Panc1 (cell line): ENCODE measurements at regions not wholly inside any gene's neighbourhood (a gene's known extent, or its start where the extent isn't known, plus 50 kb on each side); places are given as distances from the start of the nearest gene placed in this dataset.

Experiments used
- ATAC-seq: fragments of 200-7000 bp; cut with Tn5 transposase; 2 replicates; pipeline ENCODE4 v1.9.1; 2020; ENCODE audit warnings: mild to moderate bottlenecking, moderate library complexity
- BruUV-seq: library from RNA; stranded (reverse); fragments of 400-500 nt; replicated peaks from 2 replicates; lab custom pipeline; 2021; lab: Mats Ljungman, UMichigan
- CTCF ChIA-PET: fragments of 300-600 bp; sonication (Branson Sonifier 250); formaldehyde crosslinking; loops from one replicate; lab custom pipeline; 2022; ENCODE audit warnings: antibody characterized with exemption; lab: Charles Lee
- POLR2A ChIA-PET: fragments of 300-600 bp; sonication (Branson Sonifier 250); formaldehyde crosslinking; loops from one replicate; lab custom pipeline; 2022; ENCODE audit warnings: antibody characterized with exemption; lab: Charles Lee
- DNase-seq: peaks from one replicate; pipeline ENCODE4 v3.0.0-alpha.2; 2010; ENCODE audit warnings: low read depth, low spot score
- H3K27ac ChIP-seq: 2 replicates; pipeline ENCODE4 v1.5.1; 2011; ENCODE audit warnings: mild to moderate bottlenecking, low read length, inconsistent platforms
- H3K27me3 ChIP-seq: fragments of 200-500 bp; sonication (Bioruptor generic); 2 replicates; pipeline ENCODE4 v1.6.0; 2014; ENCODE audit warnings: low read length, inconsistent platforms; ENCODE audit not compliant: control insufficient read depth, insufficient read depth
- H3K36me3 ChIP-seq: fragments of 200-500 bp; sonication (Bioruptor generic); 2 replicates; pipeline ENCODE4 v1.5.1; 2014; ENCODE audit warnings: inconsistent platforms, mild to moderate bottlenecking, low read length, moderate library complexity; ENCODE audit not compliant: control insufficient read depth, insufficient read depth
- H3K4me1 ChIP-seq: 2 replicates; pipeline ENCODE4 v1.5.1; 2011; ENCODE audit warnings: inconsistent platforms, mild to moderate bottlenecking, low read length, moderate library complexity; ENCODE audit not compliant: control insufficient read depth, insufficient read depth
- H3K4me3 ChIP-seq, 2 experiments: 2 replicates each; pipeline ENCODE4 v1.5.1; 2011 to 2012; ENCODE audit warnings: low read depth in 2 of 2, low read length in 2 of 2, mild to moderate bottlenecking in 2 of 2, inconsistent platforms in 1 of 2, moderate library complexity in 1 of 2
- H3K9me3 ChIP-seq: fragments of 200-500 bp; sonication (Bioruptor generic); 2 replicates; pipeline ENCODE4 v1.5.1; 2014; ENCODE audit warnings: low read depth, mild to moderate bottlenecking, inconsistent platforms, low read length, moderate library complexity; ENCODE audit not compliant: control insufficient read depth, insufficient read depth
- POLR2AphosphoS5 ChIP-seq: IDR thresholded peaks from 2 replicates; pipeline ENCODE4 v1.6.1; 2012; ENCODE audit warnings: mild to moderate bottlenecking, low read depth, low read length, moderate library complexity
- SIN3A ChIP-seq: IDR thresholded peaks from 2 replicates; pipeline ENCODE4 v1.6.1; 2012; ENCODE audit warnings: low read depth, mild to moderate bottlenecking, low read length, moderate library complexity, borderline replicate concordance; ENCODE audit not compliant: insufficient read depth
- TCF7L2 ChIP-seq: IDR thresholded peaks from 2 replicates; pipeline ENCODE4 v1.6.1; 2011; ENCODE audit warnings: mild to moderate bottlenecking, low read depth, low read length, inconsistent platforms
- in situ Hi-C: cut with HindIII; loops from 2 replicates; pipeline ENCODE4 v1.10.0; 2016; ENCODE audit warnings: low sequenced_read_pairs, low pct_unique_long_range_greater_than_20kb
- intact Hi-C: fragments of 100-400 bp; cut with micrococcal nuclease; formaldehyde crosslinking; loops from one replicate; pipeline ENCODE4 v1.10.0; 2022; ENCODE audit not compliant: unreplicated experiment
- TF ChIP-seq, protein P1 (sequence below), 2 experiments: IDR thresholded peaks; 2 replicates each; pipeline ENCODE4 v1.6.1; 2011 to 2012; ENCODE audit warnings: low read depth in 2 of 2, control low read depth in 1 of 2, low read length in 1 of 2, mild to moderate bottlenecking in 1 of 2, moderate library complexity in 1 of 2; ENCODE audit not compliant: insufficient read depth in 1 of 2
- TF ChIP-seq, protein P2 (sequence below): fragments of 450-650 bp; IDR thresholded peaks from 2 replicates; pipeline ENCODE4 v1.5.1; 2017; ENCODE audit warnings: mild to moderate bottlenecking

DNA sequence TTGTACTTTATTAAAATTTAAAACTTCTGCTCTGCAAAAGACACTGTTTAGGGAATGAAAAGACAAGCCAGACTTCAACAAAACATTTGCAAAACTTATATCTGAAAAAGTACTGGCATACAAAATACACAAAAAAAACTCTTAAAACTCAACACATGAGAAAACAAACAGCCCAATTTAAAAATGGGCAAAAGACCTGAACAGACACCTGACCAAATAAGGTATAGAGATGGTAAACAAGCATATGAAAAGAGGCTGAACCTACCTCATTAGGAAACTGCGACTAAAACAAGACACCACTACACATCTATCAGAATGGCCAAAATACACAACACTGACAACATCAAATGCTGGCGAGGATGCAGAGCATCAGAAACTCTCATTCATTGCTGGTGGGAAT lies 54.4 kb upstream of the LMX1B start:
- Histone ChIP-seq H3K4me1 (no peaks in the 10 kb centered on the region), H3K4me3 (no peak overlapping the region), H3K27me3 (peaks cover 14% of the 10 kb centered on the region), H3K27ac (no peak overlapping the region), H3K36me3 (no peaks in the 10 kb centered on the region), H3K9me3 (no peaks in the 10 kb centered on the region)
- intact Hi-C loops (no loop called here), in situ Hi-C loops (no loop called here)
- CTCF ChIA-PET = no interaction called here
- ATAC-seq (no peak), DNase-seq (no peak)
- TF ChIP-seq TCF7L2 (no peak), SIN3A (no peak), POLR2AphosphoS5 (no peak)
- TF ChIP-seq, protein P1, sequence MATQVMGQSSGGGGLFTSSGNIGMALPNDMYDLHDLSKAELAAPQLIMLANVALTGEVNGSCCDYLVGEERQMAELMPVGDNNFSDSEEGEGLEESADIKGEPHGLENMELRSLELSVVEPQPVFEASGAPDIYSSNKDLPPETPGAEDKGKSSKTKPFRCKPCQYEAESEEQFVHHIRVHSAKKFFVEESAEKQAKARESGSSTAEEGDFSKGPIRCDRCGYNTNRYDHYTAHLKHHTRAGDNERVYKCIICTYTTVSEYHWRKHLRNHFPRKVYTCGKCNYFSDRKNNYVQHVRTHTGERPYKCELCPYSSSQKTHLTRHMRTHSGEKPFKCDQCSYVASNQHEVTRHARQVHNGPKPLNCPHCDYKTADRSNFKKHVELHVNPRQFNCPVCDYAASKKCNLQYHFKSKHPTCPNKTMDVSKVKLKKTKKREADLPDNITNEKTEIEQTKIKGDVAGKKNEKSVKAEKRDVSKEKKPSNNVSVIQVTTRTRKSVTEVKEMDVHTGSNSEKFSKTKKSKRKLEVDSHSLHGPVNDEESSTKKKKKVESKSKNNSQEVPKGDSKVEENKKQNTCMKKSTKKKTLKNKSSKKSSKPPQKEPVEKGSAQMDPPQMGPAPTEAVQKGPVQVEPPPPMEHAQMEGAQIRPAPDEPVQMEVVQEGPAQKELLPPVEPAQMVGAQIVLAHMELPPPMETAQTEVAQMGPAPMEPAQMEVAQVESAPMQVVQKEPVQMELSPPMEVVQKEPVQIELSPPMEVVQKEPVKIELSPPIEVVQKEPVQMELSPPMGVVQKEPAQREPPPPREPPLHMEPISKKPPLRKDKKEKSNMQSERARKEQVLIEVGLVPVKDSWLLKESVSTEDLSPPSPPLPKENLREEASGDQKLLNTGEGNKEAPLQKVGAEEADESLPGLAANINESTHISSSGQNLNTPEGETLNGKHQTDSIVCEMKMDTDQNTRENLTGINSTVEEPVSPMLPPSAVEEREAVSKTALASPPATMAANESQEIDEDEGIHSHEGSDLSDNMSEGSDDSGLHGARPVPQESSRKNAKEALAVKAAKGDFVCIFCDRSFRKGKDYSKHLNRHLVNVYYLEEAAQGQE (IDR thresholded peaks at IDR 0.05; ENCODE audit: insufficient read depth in 1 of 2, low read depth in 2 of 2, low read length in 1 of 2) = no peak
- TF ChIP-seq, protein P2, sequence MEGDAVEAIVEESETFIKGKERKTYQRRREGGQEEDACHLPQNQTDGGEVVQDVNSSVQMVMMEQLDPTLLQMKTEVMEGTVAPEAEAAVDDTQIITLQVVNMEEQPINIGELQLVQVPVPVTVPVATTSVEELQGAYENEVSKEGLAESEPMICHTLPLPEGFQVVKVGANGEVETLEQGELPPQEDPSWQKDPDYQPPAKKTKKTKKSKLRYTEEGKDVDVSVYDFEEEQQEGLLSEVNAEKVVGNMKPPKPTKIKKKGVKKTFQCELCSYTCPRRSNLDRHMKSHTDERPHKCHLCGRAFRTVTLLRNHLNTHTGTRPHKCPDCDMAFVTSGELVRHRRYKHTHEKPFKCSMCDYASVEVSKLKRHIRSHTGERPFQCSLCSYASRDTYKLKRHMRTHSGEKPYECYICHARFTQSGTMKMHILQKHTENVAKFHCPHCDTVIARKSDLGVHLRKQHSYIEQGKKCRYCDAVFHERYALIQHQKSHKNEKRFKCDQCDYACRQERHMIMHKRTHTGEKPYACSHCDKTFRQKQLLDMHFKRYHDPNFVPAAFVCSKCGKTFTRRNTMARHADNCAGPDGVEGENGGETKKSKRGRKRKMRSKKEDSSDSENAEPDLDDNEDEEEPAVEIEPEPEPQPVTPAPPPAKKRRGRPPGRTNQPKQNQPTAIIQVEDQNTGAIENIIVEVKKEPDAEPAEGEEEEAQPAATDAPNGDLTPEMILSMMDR = no peak
- BruUV-seq = no TSS peak
- POLR2A ChIA-PET = no interaction called here

DNA sequence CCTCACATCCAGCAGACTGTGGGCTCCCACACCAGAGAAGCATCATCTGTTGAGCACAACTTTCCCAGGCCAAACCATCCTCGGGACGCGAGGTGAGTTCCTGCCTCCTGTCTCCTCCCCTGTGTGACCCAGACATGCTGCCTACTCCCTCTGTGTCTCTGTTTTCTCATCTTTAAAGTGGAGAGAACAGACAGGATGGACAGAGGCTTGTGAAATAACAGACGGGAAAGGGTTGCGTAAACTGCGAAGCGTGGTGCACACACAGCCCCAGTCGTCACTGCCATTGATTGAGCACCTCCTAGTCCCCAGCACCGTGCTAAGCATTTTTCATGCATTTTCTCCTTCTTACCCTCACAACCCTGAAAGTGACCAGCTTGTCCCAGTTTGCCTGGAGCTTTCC lies 52.1 kb upstream of the LMX1B start:
- Histone ChIP-seq H3K4me3 (no peak overlapping the region), H3K9me3 (no peaks in the 10 kb centered on the region), H3K4me1 (no peaks in the 10 kb centered on the region), H3K27ac (no peak overlapping the region), H3K36me3 (no peaks in the 10 kb centered on the region), H3K27me3 (peaks cover 15% of the 10 kb centered on the region)
- ChIA-PET CTCF (no interaction called here), POLR2A (no interaction called here)
- BruUV-seq = no TSS peak
- DNase-seq (no peak), ATAC-seq (no peak)
- intact Hi-C loops (no loop called here), in situ Hi-C loops (no loop called here)
- TF ChIP-seq POLR2AphosphoS5 (no peak), SIN3A (no peak)

DNA sequence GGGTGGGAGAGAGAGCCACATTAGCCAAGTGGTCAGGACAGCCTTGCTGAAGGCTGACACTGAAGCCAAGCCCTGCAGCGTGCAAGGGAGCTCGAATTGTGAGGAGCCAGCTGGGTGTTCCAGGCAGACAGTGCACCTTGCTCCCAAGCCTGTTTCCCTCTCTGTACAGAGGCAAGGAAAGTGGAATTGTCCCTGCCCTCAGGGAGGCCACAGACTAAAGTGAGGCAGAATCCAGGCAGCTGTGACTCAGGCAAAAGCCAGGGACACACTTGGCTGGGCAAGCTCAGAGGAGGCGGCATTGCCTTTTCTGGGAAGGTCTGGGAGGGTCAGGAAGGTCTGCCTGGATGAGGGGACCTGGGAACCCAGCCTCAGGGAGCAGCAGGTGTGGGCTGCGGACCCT lies 50.2 kb upstream of the LMX1B start:
- intact Hi-C loops = no loop called here
- ChIA-PET POLR2A (no interaction called here), CTCF (interaction anchor here (0.5 to 1.6 kb wide), 4 partner anchors 8 to 64 kb away, joined by 3 to 4 read pairs (median 3); no protein-coding TSS in a partner anchor)
- BruUV-seq = no TSS peak
- peaks cover 18% of the 10 kb centered on the region for H3K27me3 ChIP-seq
- no peak overlapping the region for H3K4me3 ChIP-seq
- no peaks in the 10 kb centered on the region for H3K4me1 ChIP-seq
- no peak overlapping the region for H3K27ac ChIP-seq
- in situ Hi-C loops = no loop called here
- no peak for ATAC-seq
- no peaks in the 10 kb centered on the region for H3K36me3 ChIP-seq
- DNase-seq = no peak
- TF ChIP-seq, protein P1 (IDR thresholded peaks at IDR 0.05; ENCODE audit: insufficient read depth in 1 of 2, low read depth in 2 of 2, low read length in 1 of 2) = no peak
- TF ChIP-seq, protein P2 = no peak
- TF ChIP-seq TCF7L2 (no peak), POLR2AphosphoS5 (no peak), SIN3A (no peak)
- no peaks in the 10 kb centered on the region for H3K9me3 ChIP-seq
